Right lobe of liver (tissue), 4 donors: ENCODE measurements at regions not wholly inside any gene's neighbourhood (a gene's known extent, or its start where the extent isn't known, plus 50 kb on each side); places are given as distances from the start of the nearest gene placed in this dataset.
"Not testable (repeated sequence)": the region's sequence is repeated elsewhere in the genome, so short reads cannot be mapped to it uniquely, and the experiment has no call there.

Experiments used
- CTCF ChIP-seq, 4 donors: fragments of 200-600 bp in 3 of 4; fragments of 450-650 bp in 1 of 4; IDR thresholded peaks; one replicate each; pipeline versions ENCODE4 v1.5.1 to v1.8.0; 2016 to 2022; ENCODE audit warnings: antibody characterized with exemption in 4 of 4, mild to moderate bottlenecking in 2 of 4
- POLR2A ChIP-seq: fragments of 450-650 bp; IDR thresholded peaks from one replicate; pipeline ENCODE4 v1.6.1; 2017; ENCODE audit warnings: antibody characterized with exemption, mild to moderate bottlenecking
- donor health status: DM: no; HTN: no; CAD: no.
- donor health status: DM: no; HTN: no; CAD: no.
- donor health status: DM: no; HTN: yes; CAD: no.

GRCh38 chr4:67274671-67275070 lies 270.6 kb downstream of the CENPC start:
- not testable (repeated sequence) for TF ChIP-seq CTCF (IDR thresholded peaks at IDR 0.05); POLR2A
